ENCODE measurements at regions not wholly inside any gene's neighbourhood (a gene's known extent, or its start where the extent isn't known, plus 50 kb on each side); places are given as distances from the start of the nearest gene placed in this dataset.
A peak's percentile ranks its signal among the peaks of the same experiment; 100 is the strongest.
"Not testable (repeated sequence)": the region's sequence is repeated elsewhere in the genome, so short reads cannot be mapped to it uniquely, and the experiment has no call there.

DNA sequence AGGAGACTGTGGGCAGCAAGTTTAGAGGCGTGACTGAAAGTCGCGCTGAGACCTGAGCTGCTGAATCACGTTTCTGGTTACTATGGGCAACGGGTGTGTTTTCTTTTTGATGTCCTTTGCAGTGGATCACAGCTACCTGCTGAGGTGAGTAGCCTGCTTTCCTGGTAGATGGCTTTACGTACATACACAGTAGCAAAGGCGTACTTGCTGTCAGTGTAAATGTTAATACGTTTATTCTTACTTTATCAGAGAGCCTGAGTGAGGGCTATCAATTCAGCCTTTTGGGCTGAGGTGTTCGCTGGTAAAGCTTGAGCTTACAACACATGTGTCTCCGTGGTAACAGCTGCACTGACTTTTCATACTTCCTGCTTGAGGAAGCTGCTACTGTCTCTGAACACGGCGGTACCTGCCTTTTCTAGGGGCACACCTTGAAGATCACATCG, 165.1 kb upstream of the CCZ1B start:
- not testable (repeated sequence) for DNase-seq

DNA sequence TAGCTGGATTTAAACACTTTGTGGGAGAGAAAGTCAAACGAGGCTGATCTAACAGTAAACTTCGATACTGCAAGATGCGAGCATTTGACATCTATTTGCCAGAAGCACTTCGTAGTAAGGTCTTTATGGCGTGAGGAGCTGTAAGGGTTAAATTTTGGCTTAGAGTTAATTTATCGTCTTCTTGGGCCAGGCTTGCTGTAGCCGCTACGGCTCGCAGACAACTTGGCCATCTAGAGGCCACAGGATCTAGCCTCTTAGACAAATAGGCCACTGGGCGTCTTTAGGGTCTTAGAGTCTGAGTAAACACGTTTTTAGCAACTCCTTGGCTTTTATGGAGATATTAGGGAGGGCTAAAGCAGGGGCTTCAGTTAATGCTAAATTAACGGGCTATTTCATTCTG, 165.6 kb upstream of the CCZ1B start:
- not testable (repeated sequence) for DNase-seq

DNA sequence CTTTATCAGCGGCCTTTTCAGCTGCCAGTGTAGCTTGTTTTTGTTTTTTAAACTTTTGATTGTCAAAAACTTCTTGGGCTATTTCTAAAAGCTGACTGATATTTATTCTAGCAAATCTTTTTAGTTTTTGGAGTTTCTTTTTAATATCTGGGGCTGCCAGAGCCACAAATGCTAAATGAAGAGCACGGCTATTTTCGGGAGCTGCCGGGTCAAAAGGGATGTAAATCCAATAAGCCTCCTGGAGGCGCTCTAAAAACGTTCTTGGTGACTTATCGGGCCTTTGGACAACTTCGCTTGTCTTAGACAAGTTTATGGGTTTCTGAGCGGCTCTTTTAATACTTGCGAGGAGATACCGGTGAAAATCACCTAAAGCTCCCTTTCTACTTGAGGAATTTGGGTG, 166.1 kb upstream of the CCZ1B start:
- DNase-seq, result not testable (repeated sequence)

DNA sequence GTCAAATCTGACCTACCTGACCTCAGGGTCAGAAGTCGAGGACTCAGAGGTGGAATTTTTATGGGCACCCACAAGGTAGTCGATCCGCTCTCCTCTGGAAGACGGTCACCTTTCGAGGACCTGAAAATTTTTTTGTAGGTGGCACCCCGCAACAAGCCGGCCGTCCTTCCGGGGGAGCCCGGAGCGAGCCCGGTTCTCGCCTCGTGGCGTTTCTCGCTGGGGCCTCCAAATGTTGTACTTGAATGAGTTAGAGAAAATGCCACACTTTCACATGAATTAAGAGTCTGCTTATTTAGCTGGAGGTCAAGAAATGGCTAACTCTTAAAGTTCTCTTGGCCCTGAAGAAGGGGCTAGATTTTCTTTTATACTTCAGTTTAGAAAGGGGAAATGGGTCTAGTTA, 169.0 kb upstream of the CCZ1B start:
- not testable (repeated sequence) for DNase-seq

DNA sequence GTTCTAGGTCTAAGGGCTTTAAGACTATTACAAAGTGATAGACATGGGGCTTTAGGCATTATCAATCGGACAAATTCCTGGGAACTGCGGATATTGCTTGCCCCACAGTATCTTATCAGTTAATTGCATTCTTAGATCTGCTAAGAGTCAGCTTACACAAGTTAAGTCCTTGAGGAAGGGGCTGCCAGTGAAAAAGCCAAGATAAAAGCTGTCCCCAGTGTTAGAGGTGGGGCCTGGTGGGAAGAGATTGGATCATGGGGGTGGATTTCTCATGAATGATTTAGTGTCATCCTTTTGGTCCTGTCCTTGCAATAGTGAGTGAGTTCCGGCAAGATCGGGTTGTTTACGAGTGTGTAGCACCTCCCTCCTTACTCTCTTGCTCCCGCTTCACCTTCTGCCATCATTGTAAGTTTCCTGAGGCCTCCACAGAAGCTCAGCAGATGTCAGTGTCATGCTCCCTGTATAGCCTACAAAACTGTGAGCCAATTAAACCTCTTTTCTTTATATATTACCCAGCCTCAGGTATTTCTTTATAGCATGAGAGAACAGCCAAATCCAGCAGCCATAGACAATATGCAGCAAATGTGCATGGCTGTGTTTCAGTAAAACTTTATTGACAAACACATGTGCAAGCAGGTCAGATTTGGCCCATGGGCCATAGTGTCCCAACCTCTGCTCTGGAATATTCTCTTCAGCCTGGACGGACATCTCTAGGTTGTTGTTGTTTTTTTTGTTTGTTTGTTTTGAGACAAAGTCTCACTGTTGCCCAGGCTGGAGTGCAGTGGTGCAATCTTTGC, 169.6 kb upstream of the CCZ1B start:
- not testable (repeated sequence) for DNase-seq

DNA sequence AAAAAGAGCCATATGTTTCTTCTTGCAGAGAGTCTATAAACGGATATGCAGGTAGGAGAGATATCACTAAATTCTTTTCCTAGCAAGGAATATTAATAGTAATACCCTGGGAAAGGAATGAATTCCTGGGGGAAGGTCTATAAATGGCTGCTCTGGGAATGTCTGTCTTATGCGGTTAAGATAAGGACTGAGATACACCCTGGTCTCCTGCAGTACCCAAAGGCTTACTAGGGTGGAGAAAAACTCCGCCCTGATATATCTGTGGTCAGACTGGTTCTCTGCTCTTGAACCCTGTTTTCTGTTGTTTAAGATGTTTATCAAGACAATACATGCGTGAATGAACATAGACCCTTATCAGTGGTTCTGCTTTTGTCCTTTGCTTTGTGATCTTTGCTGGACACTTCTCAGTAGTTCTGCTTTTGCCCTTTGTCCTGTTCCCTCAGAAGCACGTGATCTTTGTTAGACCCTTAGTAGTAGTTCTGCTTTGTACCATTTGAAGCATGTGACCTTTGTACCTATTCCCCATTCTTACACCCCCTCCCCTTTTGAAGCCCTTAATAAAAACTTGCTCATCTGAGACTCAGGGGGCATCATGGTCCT, 173.1 kb upstream of the CCZ1B start:
- DNase-seq, result not testable (repeated sequence)

DNA sequence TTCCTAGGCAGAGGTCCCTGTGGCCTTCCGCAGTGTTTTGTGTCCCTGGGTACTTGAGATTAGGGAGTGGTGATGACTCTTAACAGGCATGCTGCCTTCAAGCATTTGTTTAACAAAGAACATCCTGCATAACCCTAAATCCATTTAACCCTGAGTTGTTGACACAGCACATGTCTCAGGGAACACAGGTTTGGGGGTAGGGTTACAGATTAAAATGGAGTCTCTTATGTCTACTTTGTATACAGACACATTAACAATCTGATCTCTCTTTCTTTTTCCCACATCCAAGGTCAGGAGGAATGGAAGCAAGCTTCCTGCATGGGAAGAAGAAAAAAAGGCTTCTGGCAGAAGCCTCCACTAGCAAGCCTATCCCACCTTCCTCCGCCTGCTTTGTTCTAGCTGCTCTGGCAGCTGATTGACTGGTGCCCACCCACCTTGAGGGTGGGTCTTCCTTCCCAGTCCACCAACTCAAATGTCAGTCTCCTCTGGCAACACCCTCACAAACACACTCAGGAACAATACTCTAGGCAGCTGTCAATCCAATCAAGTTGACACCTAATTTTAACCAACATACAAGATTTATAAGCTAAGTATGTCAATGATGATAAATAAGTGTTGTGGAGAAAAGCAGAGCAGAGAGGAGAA, 176.5 kb upstream of the CCZ1B start:
- no peak for DNase-seq

DNA sequence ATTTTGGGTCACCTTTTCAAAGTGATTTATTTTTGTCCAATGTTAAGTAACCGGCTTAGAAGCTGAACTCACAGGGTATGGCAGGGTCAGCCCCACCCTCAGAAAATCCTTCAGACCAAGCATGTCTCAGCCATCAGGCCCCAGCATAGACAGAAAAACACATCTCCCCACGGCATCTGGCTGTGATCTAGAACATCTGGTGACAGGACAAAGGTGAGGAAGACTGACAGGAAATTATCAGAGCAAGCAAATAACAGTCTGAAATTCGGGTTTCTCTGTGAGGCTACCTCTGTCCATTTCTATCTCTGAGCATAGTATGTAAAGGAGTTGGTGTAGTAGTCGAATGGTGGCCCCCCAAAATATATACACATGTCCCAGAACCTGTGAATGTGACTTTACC, 177.0 kb upstream of the C1GALT1 start:
- no peak for DNase-seq

DNA sequence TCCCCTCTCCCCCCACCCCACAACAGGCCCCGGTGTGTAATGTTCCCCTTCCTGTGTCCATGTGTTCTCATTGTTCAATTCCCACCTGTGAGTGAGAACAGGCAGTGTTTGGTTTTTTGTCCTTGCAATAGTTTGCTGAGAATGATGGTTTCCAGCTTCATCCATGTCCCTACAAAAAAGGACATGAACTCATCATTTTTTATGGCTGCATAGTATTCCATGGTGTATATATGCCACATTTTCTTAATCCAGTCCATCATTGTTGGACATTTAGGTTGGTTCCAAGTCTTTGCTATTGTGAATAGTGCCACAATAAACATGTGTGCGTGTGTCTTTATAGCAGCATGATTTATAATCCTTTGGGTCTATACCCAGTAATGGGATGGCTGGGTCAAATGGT, 176.4 kb upstream of the C1GALT1 start:
- DNase-seq, result not testable (repeated sequence)

DNA sequence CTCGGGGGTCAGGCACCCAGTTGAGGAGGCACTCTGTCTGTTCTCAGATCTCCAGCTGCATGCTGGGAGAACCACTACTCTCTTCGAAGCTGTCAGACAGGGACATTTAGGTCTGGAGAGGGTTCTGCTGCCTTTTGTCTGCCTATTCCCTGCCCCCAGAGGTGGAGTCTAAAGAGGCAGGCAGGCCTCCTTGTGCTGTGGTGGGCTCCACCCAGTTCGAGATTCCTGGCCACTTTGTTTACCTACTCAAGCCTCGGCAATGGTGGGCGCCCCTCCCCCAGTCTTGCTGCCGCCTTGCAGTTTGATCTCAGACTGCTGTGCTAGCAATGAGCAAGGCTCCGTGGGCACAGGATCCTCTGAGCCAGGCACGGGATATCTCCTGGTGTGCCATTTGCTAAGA, 171.1 kb upstream of the C1GALT1 start:
- DNase-seq, result not testable (repeated sequence)

DNA sequence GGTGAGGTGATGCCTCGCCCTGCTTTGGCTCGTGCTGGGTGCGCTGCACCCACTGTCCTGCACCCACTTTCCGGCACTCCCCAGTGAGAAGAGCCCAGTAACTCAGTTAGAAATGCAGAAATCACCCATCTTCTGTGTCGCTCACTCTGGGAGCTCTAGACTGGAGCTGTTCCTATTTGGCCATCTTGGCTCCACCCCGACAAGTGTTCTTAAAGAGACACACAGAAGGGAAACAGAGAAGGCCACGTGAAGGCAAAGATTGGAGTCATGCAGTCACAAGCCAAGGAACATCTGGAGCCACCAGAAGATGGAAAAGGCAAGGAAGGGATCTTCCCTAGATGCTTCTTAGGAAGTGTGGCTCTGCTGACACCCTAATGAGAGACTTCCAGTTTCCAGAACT, 170.6 kb upstream of the C1GALT1 start:
- DNase-seq, result not testable (repeated sequence)

DNA sequence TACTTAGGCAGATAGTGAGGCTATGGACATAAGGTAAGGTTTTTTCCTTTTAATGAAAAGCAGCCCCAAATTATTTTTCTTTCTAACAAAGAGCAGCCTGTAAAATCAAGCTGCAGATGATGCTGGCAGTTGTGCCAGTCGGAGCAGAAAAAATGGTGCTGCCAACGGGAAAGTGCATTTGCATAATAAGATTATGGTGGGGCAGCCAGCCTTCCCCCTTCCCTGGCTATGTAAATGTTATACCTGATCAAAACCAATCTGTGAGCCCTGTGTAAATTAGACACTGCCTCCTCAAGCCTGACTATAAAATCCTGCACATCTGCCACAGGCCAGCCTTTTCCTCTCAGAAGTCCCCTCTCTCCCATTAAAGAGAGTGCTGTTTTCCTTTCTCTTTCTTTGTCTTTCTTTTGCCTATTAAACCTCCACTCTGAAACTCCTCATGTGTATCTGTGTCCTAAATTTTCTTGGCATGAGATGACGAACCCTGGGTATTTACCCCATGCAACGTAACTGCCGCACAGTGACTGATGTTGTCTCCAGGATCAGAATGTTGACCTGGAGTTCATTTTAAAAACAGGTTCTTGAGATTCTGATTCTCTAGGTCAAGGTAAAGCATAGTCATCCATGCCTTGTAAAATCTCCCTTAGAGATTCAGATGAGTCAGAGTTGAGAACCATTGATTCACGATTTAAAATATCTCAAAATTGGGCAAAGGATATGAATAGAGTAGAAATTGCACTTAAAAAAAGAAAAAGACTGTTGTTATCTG, 167.3 kb upstream of the C1GALT1 start:
- DNase-seq, result no peak

DNA sequence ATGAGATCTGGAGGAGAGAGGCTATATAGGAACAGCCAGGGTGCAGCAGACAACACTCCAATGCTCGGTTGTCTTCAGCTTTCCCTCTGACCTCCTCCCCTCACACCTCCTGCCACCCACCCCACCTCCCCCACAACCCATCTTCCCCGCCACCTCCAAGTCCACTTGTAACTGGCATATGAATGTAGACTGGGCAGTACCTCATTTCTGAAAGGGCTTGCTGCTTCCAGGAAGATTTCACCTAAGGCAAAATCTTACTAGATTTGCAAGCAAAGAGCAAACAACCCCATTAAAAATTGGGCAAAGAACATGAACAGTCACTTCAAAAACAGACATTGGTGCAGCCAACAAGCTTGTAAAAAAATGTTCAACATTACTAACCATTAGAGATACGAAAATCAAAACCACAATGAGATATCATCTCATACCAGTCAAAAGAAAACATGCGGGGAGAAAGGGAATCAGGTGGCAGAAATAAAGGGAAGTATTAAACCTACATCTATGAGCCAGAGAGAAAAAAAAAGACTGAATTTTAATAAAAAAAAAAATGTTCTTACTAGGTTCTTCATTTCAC, 164.6 kb upstream of the C1GALT1 start:
- no peak for DNase-seq

DNA sequence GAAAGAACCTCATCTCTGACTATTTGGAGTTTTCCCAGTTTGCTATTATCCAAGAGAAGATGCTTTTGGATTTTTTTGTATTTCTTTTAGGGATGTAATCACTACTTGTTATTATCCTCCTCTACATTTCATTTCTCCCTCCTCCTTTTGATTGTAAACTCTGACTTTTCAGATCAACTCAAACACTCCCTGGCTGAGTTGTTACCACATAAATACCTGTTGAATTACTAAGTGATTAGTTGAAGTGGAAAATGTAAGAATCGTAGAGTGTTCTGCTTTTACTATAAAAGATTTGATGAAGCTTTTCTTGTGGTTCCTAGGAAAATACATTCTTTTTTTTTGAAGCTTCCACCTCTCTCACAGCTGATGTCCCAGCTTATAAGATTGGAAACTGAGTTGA, 164.1 kb upstream of the C1GALT1 start:
- DNase-seq, result no peak

DNA sequence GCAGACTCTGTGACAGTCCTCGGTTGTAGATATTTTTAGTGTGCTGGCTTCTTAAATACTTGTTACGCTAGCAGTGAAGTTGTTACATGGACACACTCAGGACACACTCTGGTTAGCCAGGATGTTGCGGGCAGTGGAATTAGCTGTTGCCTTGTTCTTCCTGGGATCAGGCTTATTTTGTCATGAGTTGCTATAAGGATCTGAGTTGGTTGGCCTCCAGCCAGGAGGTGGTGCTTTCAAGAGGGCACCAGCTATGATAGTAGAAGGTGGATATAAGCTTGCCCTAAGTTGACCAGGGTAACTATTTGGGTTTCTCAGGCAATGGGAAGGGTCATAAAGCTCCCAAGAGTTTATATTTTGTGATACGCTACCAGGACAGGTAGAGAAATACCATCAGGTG, 150.1 kb upstream of the C1GALT1 start:
- no peak for DNase-seq

DNA sequence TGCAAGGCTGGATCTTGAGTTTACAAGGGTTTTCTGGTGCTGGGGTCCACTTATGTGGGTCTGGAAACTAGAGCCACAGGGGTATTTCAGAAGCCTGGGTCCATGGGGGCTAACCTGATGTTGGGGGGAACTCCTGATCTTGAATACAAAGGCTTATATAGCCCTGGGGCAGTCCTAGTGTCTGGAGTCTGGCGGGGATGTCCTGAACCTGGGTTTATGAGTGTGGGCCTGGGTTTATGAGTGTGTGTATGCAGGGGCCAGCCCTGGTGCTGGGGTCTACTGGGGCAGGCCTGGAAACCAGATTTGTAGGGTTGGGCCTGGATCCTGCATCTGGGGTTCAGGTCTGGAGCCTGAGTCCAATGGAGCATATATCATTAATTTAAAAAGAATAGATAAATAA, 146.5 kb upstream of the C1GALT1 start:
- no peak for DNase-seq

DNA sequence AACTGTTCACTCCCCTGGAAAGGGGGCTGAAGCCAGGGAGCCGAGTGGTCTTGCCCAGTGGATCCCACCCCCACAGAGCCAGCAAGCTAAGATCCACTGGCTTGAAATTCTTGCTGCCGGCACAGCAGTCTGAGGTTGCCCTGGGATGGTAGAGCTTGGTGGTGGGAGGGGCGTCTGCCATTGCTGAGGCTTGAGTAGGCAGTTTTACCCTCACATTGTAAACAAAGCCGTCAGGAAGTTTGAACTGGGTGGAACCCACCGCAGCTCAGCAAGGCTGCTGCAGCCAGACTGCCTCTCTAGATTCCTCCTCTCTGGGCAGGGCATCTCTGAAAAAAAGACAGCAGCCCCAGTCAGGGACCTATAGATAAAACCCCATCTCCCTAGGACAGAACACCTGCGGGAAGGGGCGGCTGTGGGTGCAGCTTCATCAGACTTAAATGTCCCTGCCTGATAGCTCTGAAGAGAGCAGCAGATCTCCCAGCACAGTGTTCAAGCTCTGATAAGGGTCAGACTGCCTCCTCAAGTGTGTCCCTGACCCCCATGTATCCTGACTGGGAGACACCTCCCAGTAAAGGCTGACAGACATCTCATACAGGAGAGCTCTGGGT, 140.0 kb upstream of the C1GALT1 start:
- peak; percentile 52 for DNase-seq

DNA sequence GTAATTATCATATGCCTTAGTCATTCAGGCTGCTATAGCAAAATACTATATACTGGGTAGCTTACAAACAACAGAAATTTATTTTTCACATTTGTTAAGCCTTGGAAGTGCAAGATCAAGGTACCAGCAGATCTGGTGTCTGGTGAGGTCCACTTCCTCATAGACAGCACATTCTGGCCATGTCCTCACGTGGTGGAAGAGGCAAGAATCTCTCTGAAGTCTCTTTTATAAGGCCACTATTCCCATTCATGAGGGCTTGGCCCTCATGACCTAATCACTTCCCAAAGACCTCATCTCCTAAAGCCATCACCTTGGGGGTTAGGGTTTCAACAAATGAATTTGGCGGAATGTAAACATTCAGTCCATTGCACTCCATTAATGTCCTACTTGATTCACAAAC, 137.5 kb upstream of the C1GALT1 start:
- DNase-seq, result no peak

DNA sequence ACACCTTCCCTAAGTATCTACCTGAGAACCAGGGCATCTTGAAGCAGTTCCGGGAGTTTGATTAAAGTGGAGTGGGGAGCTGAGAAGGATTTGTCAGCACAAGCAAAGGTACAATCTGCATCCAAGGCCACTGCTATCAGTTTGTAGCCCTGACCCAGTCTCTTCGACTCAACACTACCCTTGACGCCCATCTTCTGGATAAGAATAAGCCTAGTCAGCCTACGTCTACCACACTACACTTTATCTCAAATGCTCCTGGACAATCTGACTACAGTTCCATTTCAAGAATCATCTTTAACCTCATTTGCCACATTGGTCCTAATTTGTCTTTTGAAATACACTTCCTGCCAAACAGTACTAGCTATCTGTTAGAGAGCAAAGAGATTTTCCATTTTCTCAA, 134.1 kb upstream of the C1GALT1 start:
- DNase-seq, result no peak

DNA sequence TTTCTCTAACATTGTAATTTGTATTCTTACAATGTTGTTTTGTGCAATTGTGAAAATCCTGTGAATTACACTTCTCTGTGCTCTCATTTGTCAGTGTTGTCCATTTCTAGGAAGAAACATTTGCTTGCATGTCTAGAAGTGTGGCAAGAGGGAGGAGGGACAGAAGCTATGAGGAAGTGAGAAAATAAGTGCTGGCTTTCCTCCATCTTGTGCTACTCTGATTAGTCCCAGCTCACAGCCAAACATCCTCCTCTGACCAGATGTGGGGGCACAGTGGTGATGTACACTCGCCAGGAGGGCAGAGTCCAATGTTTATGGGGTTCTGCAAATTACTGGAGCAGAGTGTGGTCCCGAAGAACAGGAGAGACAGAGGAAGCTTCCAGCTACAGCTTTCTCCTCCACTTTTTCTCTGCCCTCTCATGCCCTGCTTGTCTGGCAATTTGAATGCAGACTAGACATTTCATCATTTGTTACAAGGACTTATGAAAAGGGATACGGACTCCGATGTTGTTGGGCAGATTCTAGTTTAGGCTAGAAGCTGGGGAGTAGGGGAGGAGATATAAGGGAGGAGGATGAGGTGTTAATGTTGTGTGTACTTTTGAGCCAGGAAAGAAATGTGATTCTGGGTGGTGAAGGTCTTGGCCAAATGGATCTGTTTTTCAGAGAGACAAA, 131.0 kb upstream of the C1GALT1 start:
- peak; percentile 16 for DNase-seq

DNA sequence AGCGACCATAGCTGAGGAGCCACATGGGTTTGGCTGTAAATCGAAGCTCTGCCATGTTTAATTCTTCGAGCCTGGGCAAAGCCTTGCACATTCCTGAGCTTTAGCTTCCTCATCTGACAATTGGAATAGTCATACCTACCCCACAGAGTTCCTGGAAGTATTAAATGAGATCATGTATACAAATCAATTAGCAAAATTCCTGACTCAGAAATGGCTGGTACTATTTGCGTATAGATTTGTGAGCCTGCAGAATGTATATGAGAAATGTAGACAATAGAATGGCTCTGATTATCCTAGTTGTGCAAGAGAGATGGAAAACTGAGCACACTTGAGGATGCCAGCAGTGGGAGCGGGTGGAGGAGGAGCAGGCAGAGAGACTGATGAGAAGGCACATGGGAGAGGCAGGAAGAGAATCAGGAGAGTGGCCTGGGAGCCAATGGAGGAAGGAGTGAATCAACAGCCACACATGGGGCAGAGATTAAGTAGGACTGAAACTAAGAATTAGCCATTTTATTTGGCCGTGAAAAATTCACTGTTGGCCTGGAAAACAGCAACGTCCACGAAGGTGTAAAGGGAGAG, 128.0 kb upstream of the C1GALT1 start:
- DNase-seq, result no peak
